ENCODE measurements at regions not wholly inside any gene's neighbourhood (a gene's known extent, or its start where the extent isn't known, plus 50 kb on each side); places are given as distances from the start of the nearest gene placed in this dataset.

- peak; percentile 1 for DNase-seq
- Histone ChIP-seq H3K4me1 (ENCODE audit: insufficient read depth, low read length) (no peaks in the 10 kb centered on the region), H3K4me3 (ENCODE audit: low read depth in 1 of 2, low read length in 2 of 2) (no peak overlapping the region), H3K36me3 (ENCODE audit: insufficient read depth, low read length) (no peaks in the 10 kb centered on the region), H2AFZ (ENCODE audit: low read depth, low read length) (no peak overlapping the region), H3K27me3 (ENCODE audit: insufficient read depth, low read length, poor library complexity) (peaks cover 5% of the 10 kb centered on the region), H3K9ac (ENCODE audit: low read depth, low read length) (no peak overlapping the region), H3K79me2 (ENCODE audit: insufficient read depth, low read length) (no peaks in the 10 kb centered on the region), H3K9me3 (ENCODE audit: insufficient read depth, low read length, severe bottlenecking) (peaks cover 14% of the 10 kb centered on the region), H3K27ac (ENCODE audit: low read length) (no peak overlapping the region), H3K4me2 (ENCODE audit: insufficient read depth, low read length) (no peak overlapping the region), H4K20me1 (ENCODE audit: insufficient read depth, low read length) (no peaks in the 10 kb centered on the region)
- TF ChIP-seq, protein P1, sequence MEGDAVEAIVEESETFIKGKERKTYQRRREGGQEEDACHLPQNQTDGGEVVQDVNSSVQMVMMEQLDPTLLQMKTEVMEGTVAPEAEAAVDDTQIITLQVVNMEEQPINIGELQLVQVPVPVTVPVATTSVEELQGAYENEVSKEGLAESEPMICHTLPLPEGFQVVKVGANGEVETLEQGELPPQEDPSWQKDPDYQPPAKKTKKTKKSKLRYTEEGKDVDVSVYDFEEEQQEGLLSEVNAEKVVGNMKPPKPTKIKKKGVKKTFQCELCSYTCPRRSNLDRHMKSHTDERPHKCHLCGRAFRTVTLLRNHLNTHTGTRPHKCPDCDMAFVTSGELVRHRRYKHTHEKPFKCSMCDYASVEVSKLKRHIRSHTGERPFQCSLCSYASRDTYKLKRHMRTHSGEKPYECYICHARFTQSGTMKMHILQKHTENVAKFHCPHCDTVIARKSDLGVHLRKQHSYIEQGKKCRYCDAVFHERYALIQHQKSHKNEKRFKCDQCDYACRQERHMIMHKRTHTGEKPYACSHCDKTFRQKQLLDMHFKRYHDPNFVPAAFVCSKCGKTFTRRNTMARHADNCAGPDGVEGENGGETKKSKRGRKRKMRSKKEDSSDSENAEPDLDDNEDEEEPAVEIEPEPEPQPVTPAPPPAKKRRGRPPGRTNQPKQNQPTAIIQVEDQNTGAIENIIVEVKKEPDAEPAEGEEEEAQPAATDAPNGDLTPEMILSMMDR (IDR thresholded peaks at IDR 0.05; ENCODE audit: borderline replicate concordance, extremely low read depth, low read length, poor library complexity, severe bottlenecking): no peak
- no peak for TF ChIP-seq EZH2 (IDR thresholded peaks at IDR 0.05; ENCODE audit: borderline replicate concordance, low read depth, low read length, severe bottlenecking)
- no peak for ATAC-seq (ENCODE audit: insufficient read depth, low read depth)
Observed at GRCh38 chr6:43945768-43946080, 175.7 kb downstream of the VEGFA start.

DNA sequence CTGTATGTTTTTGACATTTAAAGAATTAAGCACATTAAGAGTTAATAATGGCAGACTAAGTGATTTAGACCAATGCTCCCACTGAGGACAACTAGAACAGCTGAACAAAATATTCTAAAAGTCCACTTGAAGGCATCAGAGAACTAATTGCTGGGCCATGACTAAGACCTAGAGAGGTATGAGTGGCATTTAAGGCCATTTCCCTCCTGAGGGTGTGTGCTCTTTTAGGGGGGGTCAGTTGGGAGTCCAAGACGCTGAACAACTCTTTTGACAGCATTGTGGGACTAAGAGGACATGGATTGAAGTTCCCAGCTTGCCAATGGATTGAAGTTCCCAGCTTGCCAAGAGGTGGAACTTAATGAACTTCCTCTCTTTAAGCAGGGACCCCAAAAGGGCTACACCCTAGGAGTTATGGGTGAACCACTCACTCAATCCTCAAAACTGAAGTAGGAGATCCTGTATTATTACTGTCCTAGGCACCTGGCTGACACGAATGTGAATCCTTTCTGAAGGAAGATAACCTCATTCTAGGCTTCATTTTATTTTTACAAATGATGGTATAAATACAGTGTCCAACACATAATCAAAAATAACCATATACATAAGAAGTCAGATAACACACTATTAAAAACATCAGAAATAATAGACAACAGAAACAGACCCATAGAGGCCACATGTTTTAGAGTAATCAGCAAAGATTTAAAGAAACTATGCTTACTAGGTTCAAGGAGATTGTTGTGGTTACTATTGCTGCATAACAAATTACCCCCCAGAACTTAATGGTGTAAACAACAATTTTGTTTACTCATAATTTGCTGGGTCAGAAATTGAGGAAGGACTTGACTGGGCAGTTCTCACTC lies 175.1 kb downstream of the VEGFA start:
- DNase-seq (no peak), ATAC-seq (ENCODE audit: insufficient read depth, low read depth) (no peak)
- no peaks in the 10 kb centered on the region for H4K20me1 ChIP-seq (ENCODE audit: insufficient read depth, low read length)
- TF ChIP-seq, protein P1 (IDR thresholded peaks at IDR 0.05; ENCODE audit: borderline replicate concordance, extremely low read depth, low read length, poor library complexity, severe bottlenecking): no peak
- no peak for TF ChIP-seq EZH2 (IDR thresholded peaks at IDR 0.05; ENCODE audit: borderline replicate concordance, low read depth, low read length, severe bottlenecking)
- H3K27ac ChIP-seq (ENCODE audit: low read length): no peak overlapping the region
- no peak overlapping the region for H3K4me3 ChIP-seq (ENCODE audit: low read depth in 1 of 2, low read length in 2 of 2)
- no peak overlapping the region for H3K4me2 ChIP-seq (ENCODE audit: insufficient read depth, low read length)
- H3K79me2 ChIP-seq (ENCODE audit: insufficient read depth, low read length): no peaks in the 10 kb centered on the region
- no peaks in the 10 kb centered on the region for H3K4me1 ChIP-seq (ENCODE audit: insufficient read depth, low read length)
- no peak overlapping the region for H2AFZ ChIP-seq (ENCODE audit: low read depth, low read length)
- H3K9me3 ChIP-seq (ENCODE audit: insufficient read depth, low read length, severe bottlenecking): peaks cover 14% of the 10 kb centered on the region
- no peak overlapping the region for H3K9ac ChIP-seq (ENCODE audit: low read depth, low read length)
- H3K27me3 ChIP-seq (ENCODE audit: insufficient read depth, low read length, poor library complexity): peaks cover 5% of the 10 kb centered on the region
- H3K36me3 ChIP-seq (ENCODE audit: insufficient read depth, low read length): no peaks in the 10 kb centered on the region

- no peak overlapping the region for H3K27ac ChIP-seq (ENCODE audit: low read length)
- DNase-seq (peak; percentile 1), ATAC-seq (ENCODE audit: insufficient read depth, low read depth) (no peak)
- TF ChIP-seq, protein P1 (IDR thresholded peaks at IDR 0.05; ENCODE audit: borderline replicate concordance, extremely low read depth, low read length, poor library complexity, severe bottlenecking): no peak
- no peak for TF ChIP-seq EZH2 (IDR thresholded peaks at IDR 0.05; ENCODE audit: borderline replicate concordance, low read depth, low read length, severe bottlenecking)
- no peak overlapping the region for H3K4me2 ChIP-seq (ENCODE audit: insufficient read depth, low read length)
- no peaks in the 10 kb centered on the region for H4K20me1 ChIP-seq (ENCODE audit: insufficient read depth, low read length)
- H3K4me3 ChIP-seq (ENCODE audit: low read depth in 1 of 2, low read length in 2 of 2): no peak overlapping the region
- H3K79me2 ChIP-seq (ENCODE audit: insufficient read depth, low read length): no peaks in the 10 kb centered on the region
- H3K27me3 ChIP-seq (ENCODE audit: insufficient read depth, low read length, poor library complexity): no peaks in the 10 kb centered on the region
- no peak overlapping the region for H3K9ac ChIP-seq (ENCODE audit: low read depth, low read length)
- H3K9me3 ChIP-seq (ENCODE audit: insufficient read depth, low read length, severe bottlenecking): peaks cover 14% of the 10 kb centered on the region
- H3K36me3 ChIP-seq (ENCODE audit: insufficient read depth, low read length): no peaks in the 10 kb centered on the region
- no peak overlapping the region for H2AFZ ChIP-seq (ENCODE audit: low read depth, low read length)
- no peaks in the 10 kb centered on the region for H3K4me1 ChIP-seq (ENCODE audit: insufficient read depth, low read length)
Observed at GRCh38 chr6:43943781-43944250, 173.8 kb downstream of the VEGFA start.

All from DND-41 (cell line).